GDM1 (cell line): ENCODE measurements at regions not wholly inside any gene's neighbourhood (a gene's known extent, or its start where the extent isn't known, plus 50 kb on each side); places are given as distances from the start of the nearest gene placed in this dataset.
"Not testable (repeated sequence)": the region's sequence is repeated elsewhere in the genome, so short reads cannot be mapped to it uniquely, and the experiment has no call there.

Experiments
- DNase-seq: peaks from one replicate; lab custom pipeline; 2025; lab: John Stamatoyannopoulos, UW

DNA sequence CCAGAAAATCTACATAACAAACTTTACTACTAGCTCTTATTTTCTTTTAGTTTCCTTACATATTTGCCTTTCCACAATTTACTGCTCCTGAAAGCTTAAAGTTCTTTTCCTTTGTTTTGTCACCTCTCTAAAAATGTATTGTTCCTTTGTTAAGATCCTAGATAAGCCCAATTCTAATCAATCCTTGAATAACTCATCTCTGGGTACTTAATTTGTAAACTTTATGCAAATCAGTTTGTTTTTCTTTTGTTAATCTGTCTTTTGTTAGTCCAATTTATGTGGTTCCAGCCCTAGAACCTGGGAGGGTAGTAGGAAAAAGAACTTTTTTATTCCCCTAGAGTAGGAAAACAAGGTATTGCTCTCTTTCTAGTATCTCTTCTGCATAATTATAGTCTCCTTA, 444.7 kb downstream of the PCDH10 start:
- DNase-seq = no peak

GRCh38 chr4:133592591-133592990, 443.5 kb downstream of the PCDH10 start:
- DNase-seq = no peak

- DNase-seq = no peak
Observed at GRCh38 chr4:133592106-133592505, 443.0 kb downstream of the PCDH10 start.

DNA sequence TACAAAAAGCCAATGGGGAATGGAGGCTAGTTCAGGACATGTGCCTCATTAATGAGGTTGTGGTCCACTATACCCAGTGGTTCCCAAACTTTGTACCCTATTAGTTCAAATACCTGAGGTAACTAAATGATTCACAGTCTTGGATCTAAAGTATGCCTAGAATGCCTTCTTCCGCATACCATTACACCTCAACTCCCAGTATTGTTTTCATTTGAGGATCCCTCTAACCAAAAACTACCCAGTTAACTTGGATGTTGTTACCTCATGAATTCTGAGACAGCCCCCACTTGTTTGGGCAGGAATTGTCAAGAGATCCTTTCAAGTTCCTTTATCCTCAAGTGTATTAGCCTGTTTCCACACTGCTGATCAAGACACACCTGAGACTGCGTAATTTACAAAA, 439.2 kb downstream of the PCDH10 start:
- DNase-seq = no peak

DNA sequence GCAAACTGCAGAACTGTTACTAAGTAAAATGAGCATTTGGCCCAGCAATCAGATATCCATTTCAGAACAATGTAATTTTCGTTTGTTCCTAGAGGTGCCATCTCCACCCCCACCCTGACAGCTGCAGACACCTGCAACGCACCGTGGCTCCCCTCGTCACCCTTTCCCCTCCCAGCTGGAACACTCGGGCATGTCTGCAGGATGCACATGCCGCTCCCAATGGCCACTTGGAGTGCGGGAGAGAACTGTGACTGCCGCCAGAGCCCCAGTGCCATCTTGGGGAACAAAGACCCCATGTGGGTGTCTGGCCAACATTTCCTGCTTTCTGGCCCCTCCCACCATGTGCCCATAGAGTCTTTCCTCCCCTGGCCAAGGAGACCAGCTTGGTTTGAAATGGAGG, 436.2 kb downstream of the PCDH10 start:
- DNase-seq = no peak

DNA sequence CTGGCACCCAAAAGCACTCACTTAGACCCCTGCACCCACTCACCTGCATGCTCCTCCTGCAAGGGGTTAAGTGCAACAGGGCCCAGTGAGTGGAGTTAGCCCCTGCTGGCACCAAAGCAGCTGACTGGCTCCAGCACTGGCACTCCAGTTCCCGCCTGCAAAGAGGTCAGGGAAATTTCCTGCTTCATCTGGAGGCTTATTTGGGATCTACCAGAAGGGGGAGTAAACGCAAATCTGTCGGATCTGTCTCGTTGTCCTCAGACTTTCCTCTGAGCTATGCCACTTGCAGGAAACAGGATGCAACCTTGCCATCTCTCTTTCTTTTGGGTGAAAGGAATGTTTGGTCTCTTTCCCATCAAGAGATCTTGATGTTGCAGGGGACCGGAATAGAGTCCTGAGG, 435.6 kb downstream of the PCDH10 start:
- no peak for DNase-seq

DNA sequence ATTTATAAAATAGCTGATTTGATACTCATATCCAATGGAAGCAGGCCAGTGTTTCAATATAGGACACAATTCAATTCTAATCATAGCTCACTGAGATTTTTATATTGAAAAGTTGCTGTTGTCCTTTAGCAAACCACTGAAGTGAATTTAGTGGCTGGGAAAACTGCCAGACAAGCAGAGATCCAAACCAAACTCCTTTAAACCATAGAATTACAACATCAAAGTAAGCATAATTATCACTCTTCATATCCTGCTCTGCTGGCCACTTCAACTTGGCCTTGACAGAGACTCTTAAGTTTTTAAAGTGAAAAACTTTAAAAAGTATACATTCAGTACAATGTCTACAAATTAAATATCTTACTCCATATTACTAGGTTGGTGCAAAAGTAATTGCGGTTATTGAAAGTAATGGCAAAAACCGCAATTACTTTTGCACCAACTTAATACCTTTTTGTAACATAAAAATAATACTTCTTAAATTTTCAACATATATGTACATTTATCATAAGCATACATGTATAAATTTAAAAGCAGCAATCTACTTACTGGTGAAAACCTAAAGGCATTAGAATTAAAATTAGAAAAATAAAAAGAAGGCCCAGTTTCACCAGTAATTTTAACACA, 433.0 kb downstream of the PCDH10 start:
- DNase-seq = no peak

DNA sequence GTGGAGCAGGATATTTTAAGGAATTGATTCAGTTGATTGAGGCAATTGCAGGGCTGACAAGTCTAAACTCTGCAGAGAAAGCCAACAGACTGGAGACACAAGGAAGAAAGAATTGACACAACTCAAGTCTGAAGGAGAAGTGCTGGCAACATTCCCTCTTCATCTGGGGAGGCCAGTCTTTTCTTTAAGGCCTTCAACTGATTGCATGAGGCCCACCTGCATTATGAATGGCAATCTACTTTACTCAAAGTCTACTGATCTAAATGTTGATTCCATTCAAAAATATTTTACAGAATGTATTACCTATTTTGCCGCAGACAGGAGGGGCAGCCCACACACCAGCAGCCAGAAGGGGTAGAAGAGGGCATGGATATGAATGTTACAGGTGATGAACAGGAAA, 425.2 kb downstream of the PCDH10 start:
- no peak for DNase-seq

GRCh38 chr4:133565379-133565778, 416.3 kb downstream of the PCDH10 start:
- DNase-seq = no peak

GRCh38 chr4:133559987-133560386, 410.9 kb downstream of the PCDH10 start:
- DNase-seq = no peak

DNA sequence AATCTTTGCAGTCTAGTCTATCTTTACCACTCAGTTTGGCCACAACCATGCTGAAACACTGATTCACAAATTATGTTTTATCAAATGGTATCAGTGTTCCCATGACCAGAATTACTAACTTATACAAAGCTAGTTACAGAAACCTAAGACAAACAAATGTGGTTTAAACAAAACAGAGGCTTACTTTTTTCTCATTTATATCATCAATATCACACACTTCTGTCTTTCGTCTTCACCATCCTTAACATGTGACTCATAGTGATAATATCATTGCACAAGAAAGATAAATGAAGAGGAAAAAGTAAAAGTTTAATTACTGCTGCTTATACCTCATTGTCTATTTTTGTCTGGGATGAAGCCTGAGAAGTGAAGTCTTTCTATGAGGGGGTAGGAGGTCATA, 406.6 kb downstream of the PCDH10 start:
- no peak for DNase-seq

DNA sequence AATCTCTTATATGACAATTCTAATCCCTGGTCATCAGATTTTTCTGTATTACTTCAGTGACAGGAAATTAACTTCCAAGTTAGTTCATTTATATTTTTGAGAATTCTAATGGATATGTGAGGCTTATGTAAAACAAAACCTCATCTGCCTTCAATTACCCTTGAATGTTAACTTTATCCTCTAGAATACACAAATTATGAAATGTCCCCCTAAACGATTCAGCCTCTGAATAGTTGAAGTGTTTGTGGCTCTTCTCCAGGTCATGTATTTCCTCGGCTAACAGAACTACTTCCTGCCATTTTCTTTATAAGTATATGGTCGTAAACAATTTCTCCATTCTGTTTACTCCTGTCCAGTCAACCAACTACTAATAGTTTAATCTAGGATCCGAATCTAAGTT, 401.3 kb downstream of the PCDH10 start:
- DNase-seq = no peak

- no peak for DNase-seq
Observed at GRCh38 chr4:133544097-133544496, 395.0 kb downstream of the PCDH10 start.

- DNase-seq = no peak
Observed at GRCh38 chr4:133537780-133538281, 388.7 kb downstream of the PCDH10 start.

DNA sequence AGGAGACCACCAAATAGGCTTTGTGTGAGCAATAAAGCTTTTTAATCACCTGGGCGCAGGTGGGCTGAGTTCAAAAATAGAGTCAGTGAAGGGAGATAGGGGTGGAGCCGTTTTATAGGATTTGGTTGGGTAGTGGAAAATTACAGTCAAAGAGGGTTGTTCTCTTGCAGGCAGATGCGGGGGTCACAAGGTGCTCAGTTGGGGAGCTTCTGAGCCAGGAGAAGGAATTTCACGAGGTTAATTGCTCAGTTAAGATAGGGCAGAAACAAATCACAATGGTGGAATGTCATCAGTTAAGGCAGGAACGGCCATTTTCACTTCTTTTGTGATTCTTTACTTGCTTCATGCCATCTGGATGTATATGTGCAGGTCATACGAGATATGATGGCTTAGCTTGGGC, 385.1 kb downstream of the PCDH10 start:
- not testable (repeated sequence) for DNase-seq

GRCh38 chr4:133524369-133524768, 375.3 kb downstream of the PCDH10 start:
- DNase-seq = no peak

GRCh38 chr4:133513901-133514300, 364.8 kb downstream of the PCDH10 start:
- no peak for DNase-seq

DNA sequence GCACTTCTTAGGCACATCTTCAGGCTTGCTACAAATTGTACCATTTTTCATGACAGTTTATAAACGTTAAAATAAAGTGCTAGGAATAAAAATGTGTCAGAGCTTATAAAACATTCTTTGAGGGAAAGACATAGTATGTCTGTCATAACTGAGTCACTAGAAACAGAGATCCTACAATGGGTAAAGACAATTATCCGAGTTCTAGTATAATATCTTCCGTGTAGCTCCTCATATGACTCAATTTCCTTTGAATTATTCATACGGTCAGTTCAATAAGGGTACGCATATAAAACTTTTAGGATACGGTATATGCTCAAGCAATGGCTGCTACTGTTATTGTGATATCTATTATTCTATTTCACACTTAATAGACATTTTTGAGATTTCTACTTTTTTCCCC, 349.1 kb downstream of the PCDH10 start:
- DNase-seq = no peak

- no peak for DNase-seq
Observed at GRCh38 chr4:133493776-133494175, 344.7 kb downstream of the PCDH10 start.

DNA sequence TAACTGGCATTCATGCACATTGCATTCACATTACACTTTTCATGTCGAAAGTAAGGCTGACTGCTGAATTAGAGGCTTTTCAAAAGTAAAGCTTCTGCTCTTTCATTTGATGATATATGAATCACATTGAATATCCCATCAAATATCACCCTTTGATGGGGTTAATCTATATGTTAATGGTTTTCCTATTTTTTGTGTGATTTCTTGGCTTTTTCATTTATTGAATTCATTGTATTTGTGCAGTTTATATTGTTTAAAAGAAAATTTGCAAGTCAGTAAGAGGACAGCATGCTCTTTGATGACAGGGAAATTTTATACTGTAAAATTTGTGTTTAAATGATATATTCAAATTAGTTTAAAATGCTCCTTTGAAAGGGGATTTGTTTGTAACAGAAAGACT, 344.1 kb downstream of the PCDH10 start:
- no peak for DNase-seq

GRCh38 chr4:133484287-133484686, 335.2 kb downstream of the PCDH10 start:
- DNase-seq = no peak

- DNase-seq = peak; percentile 0
Observed at GRCh38 chr4:133483600-133484246, 334.6 kb downstream of the PCDH10 start.

DNA sequence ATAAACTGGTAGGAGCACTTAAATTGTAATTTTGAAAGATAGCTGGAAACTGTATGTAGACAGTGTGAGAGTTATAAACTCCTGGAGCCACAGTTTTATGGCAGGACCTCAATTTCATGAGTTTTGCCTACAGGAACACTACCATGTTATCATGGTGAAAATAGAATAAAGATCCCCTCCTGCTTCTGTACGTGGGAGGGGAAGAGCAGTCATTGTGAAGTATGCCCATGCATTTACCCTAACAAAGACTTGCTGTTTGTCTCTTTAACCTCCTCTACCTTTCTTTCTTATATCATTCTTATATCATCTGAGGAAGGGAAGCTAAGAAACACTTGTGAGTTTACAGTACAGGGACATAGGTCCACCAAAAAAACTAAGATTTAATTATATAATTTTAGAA, 327.0 kb downstream of the PCDH10 start:
- no peak for DNase-seq

GRCh38 chr4:133474501-133474900, 325.4 kb downstream of the PCDH10 start:
- no peak for DNase-seq
